ENCODE measurements at regions not wholly inside any gene's neighbourhood (a gene's known extent, or its start where the extent isn't known, plus 50 kb on each side); places are given as distances from the start of the nearest gene placed in this dataset.

- 67 to 83% methylated on average over 1 of the region's 1 CpG for WGBS, 2 donors (ENCODE audit: low coverage in 1 of 2)
- no peak overlapping the region for H3K4me3 ChIP-seq
- in situ Hi-C loops (cut with MboI; ENCODE audit: low pct_ligation_motif_present in 1 of 4, low pct_unique_long_range_greater_than_20kb in 1 of 4, low sequenced_read_pairs in 3 of 4) (no loop called here), intact Hi-C loops (cut with DNase I; ENCODE audit: low total_unique reads) (no loop called here)
- no peaks in the 10 kb centered on the region for H3K36me3 ChIP-seq
- no peak overlapping the region for H3K27ac ChIP-seq
- no peak for DNase-seq
- TF ChIP-seq CTCF (IDR thresholded peaks at IDR 0.05) (no peak), EP300 (IDR thresholded peaks at IDR 0.05; ENCODE audit: low read depth) (no peak), POLR2AphosphoS5 (IDR thresholded peaks at IDR 0.05) (no peak), POLR2A (IDR thresholded peaks at IDR 0.05) (no peak)
- no peaks in the 10 kb centered on the region for H3K9me3 ChIP-seq
- H3K4me1 ChIP-seq = peaks cover 0 to 3% (median 0%) of the 10 kb centered on the region in 4 donors
- H3K27me3 ChIP-seq = no peaks in the 10 kb centered on the region
These were observed 602.1 kb downstream of the LMO4 start for GRCh38 chr1:87930796-87931195.

GRCh38 chr1:87933171-87933570 lies 604.5 kb downstream of the LMO4 start:
- TF ChIP-seq POLR2AphosphoS5 (IDR thresholded peaks at IDR 0.05) (no peak), EP300 (IDR thresholded peaks at IDR 0.05; ENCODE audit: low read depth) (no peak), CTCF (IDR thresholded peaks at IDR 0.05) (no peak), POLR2A (IDR thresholded peaks at IDR 0.05) (no peak)
- DNase-seq = no peak
- no peaks in the 10 kb centered on the region for H3K27me3 ChIP-seq
- 73 to 93% methylated on average over 2 to 6 of the region's 6 CpGs for WGBS, 2 donors (ENCODE audit: low coverage in 1 of 2)
- no peak overlapping the region for H3K4me3 ChIP-seq
- H3K27ac ChIP-seq = no peak overlapping the region
- intact Hi-C loops (cut with DNase I; ENCODE audit: low total_unique reads) (no loop called here), in situ Hi-C loops (cut with MboI; ENCODE audit: low pct_ligation_motif_present in 1 of 4, low pct_unique_long_range_greater_than_20kb in 1 of 4, low sequenced_read_pairs in 3 of 4) (no loop called here)
- H3K36me3 ChIP-seq = no peaks in the 10 kb centered on the region
- no peaks in the 10 kb centered on the region for H3K9me3 ChIP-seq
- no peaks in the 10 kb centered on the region for H3K4me1 ChIP-seq

GRCh38 chr1:87935130-87935529 lies 606.5 kb downstream of the LMO4 start:
- H3K4me1 ChIP-seq = no peaks in the 10 kb centered on the region
- H3K9me3 ChIP-seq = no peaks in the 10 kb centered on the region
- intact Hi-C loops (cut with DNase I; ENCODE audit: low total_unique reads) = no loop called here
- in situ Hi-C loops (cut with MboI; ENCODE audit: low pct_ligation_motif_present in 1 of 4, low pct_unique_long_range_greater_than_20kb in 1 of 4, low sequenced_read_pairs in 3 of 4) = no loop called here
- no peaks in the 10 kb centered on the region for H3K27me3 ChIP-seq
- no peak overlapping the region for H3K4me3 ChIP-seq
- H3K36me3 ChIP-seq = no peaks in the 10 kb centered on the region
- no peak for DNase-seq
- no peak overlapping the region for H3K27ac ChIP-seq
- 91 to 100% methylated on average over 2 of the region's 2 CpGs for WGBS, 2 donors (ENCODE audit: low coverage in 1 of 2)
- TF ChIP-seq POLR2A (IDR thresholded peaks at IDR 0.05) = no peak
- TF ChIP-seq POLR2AphosphoS5 (IDR thresholded peaks at IDR 0.05) = no peak
- no peak for TF ChIP-seq EP300 (IDR thresholded peaks at IDR 0.05; ENCODE audit: low read depth)
- no peak for TF ChIP-seq CTCF (IDR thresholded peaks at IDR 0.05)

- intact Hi-C loops (cut with DNase I; ENCODE audit: low total_unique reads) (no loop called here), in situ Hi-C loops (cut with MboI; ENCODE audit: low pct_ligation_motif_present in 1 of 4, low pct_unique_long_range_greater_than_20kb in 1 of 4, low sequenced_read_pairs in 3 of 4) (no loop called here)
- H3K4me3 ChIP-seq = no peak overlapping the region
- H3K36me3 ChIP-seq = no peaks in the 10 kb centered on the region
- 83 to 91% methylated on average over 3 of the region's 3 CpGs for WGBS, 2 donors (ENCODE audit: low coverage in 1 of 2)
- H3K27ac ChIP-seq = no peak overlapping the region
- no peak for TF ChIP-seq POLR2A (IDR thresholded peaks at IDR 0.05)
- no peak for TF ChIP-seq POLR2AphosphoS5 (IDR thresholded peaks at IDR 0.05)
- no peak for TF ChIP-seq CTCF (IDR thresholded peaks at IDR 0.05)
- TF ChIP-seq EP300 (IDR thresholded peaks at IDR 0.05; ENCODE audit: low read depth) = no peak
- H3K9me3 ChIP-seq = no peaks in the 10 kb centered on the region
- no peaks in the 10 kb centered on the region for H3K27me3 ChIP-seq
- no peak for DNase-seq
- H3K4me1 ChIP-seq = no peaks in the 10 kb centered on the region
These were observed 609.2 kb downstream of the LMO4 start for GRCh38 chr1:87937831-87938395.
